ENCODE measurements at regions not wholly inside any gene's neighbourhood (a gene's known extent, or its start where the extent isn't known, plus 50 kb on each side); places are given as distances from the start of the nearest gene placed in this dataset.

GRCh38 chr5:106288979-106289378 lies 1381.8 kb downstream of the EFNA5 start:
- TF ChIP-seq SP1 (IDR thresholded peaks at IDR 0.05) (no peak), L3MBTL2 (conservative IDR thresholded peaks at IDR 0.05) (no peak), CTBP1 (IDR thresholded peaks at IDR 0.05; ENCODE audit: borderline replicate concordance) (no peak), FOXA1 (IDR thresholded peaks at IDR 0.05) (no peak), BHLHE40 (IDR thresholded peaks at IDR 0.05; ENCODE audit: borderline replicate concordance) (no peak), FOXK2 (IDR thresholded peaks at IDR 0.05) (no peak)
- TF ChIP-seq, protein P1, sequence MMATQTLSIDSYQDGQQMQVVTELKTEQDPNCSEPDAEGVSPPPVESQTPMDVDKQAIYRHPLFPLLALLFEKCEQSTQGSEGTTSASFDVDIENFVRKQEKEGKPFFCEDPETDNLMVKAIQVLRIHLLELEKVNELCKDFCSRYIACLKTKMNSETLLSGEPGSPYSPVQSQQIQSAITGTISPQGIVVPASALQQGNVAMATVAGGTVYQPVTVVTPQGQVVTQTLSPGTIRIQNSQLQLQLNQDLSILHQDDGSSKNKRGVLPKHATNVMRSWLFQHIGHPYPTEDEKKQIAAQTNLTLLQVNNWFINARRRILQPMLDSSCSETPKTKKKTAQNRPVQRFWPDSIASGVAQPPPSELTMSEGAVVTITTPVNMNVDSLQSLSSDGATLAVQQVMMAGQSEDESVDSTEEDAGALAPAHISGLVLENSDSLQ (IDR thresholded peaks at IDR 0.05), result no peak

Measured in HEK293T (cell line).